HG03571 (cell line): ENCODE measurements at regions not wholly inside any gene's neighbourhood (a gene's known extent, or its start where the extent isn't known, plus 50 kb on each side); places are given as distances from the start of the nearest gene placed in this dataset.
"Not testable (repeated sequence)": the region's sequence is repeated elsewhere in the genome, so short reads cannot be mapped to it uniquely, and the experiment has no call there.

Source experiments
- ATAC-seq: cut with Tn5 transposase; IDR thresholded peaks from one replicate; pipeline ENCODE4 v1.9.1; 2021; ENCODE audit not compliant: unreplicated experiment

GRCh38 chr4:165548702-165549101 is 169.9 kb downstream of the CPE start:
- no peak for ATAC-seq

- no peak for ATAC-seq
Measured at GRCh38 chr4:165553221-165553810, 174.5 kb downstream of the CPE start.

- ATAC-seq, result no peak
Measured at GRCh38 chr4:165555302-165555701, 176.5 kb downstream of the CPE start.

- ATAC-seq, result no peak
Measured at GRCh38 chr4:165556383-165556782, 177.6 kb downstream of the CPE start.

- no peak for ATAC-seq
Measured at GRCh38 chr4:165560941-165561340, 182.1 kb downstream of the CPE start.

GRCh38 chr4:165563851-165564250 is 185.0 kb downstream of the CPE start:
- ATAC-seq, result no peak

- no peak for ATAC-seq
Measured at GRCh38 chr4:165569031-165569430, 190.2 kb downstream of the CPE start.

GRCh38 chr4:165571476-165571875 is 192.7 kb downstream of the CPE start:
- not testable (repeated sequence) for ATAC-seq

GRCh38 chr4:165580351-165580905 is 201.6 kb downstream of the CPE start:
- ATAC-seq, result no peak

GRCh38 chr4:165583341-165583740 is 204.5 kb downstream of the CPE start:
- no peak for ATAC-seq

- ATAC-seq, result no peak
Measured at GRCh38 chr4:165584916-165585315, 206.1 kb downstream of the CPE start.

GRCh38 chr4:165588534-165589315 is 209.9 kb downstream of the CPE start:
- ATAC-seq, result no peak

- ATAC-seq, result no peak
Measured at GRCh38 chr4:165592386-165592785, 213.6 kb downstream of the CPE start.

GRCh38 chr4:165597581-165598480 is 219.0 kb downstream of the CPE start:
- no peak for ATAC-seq

GRCh38 chr4:165600959-165601683 is 222.3 kb downstream of the CPE start:
- no peak for ATAC-seq

GRCh38 chr4:165602621-165603020 is 223.8 kb downstream of the CPE start:
- no peak for ATAC-seq

GRCh38 chr4:165604181-165604580 is 225.4 kb downstream of the CPE start:
- ATAC-seq, result no peak

- no peak for ATAC-seq
Measured at GRCh38 chr4:165605811-165606210, 227.0 kb downstream of the CPE start.

GRCh38 chr4:165606465-165607205 is 227.8 kb downstream of the CPE start:
- no peak for ATAC-seq

GRCh38 chr4:165609653-165610052 is 230.8 kb downstream of the CPE start:
- no peak for ATAC-seq
